Esophagus muscularis mucosa (tissue), 3 donors: ENCODE measurements at regions not wholly inside any gene's neighbourhood (a gene's known extent, or its start where the extent isn't known, plus 50 kb on each side); places are given as distances from the start of the nearest gene placed in this dataset.
"Not testable (repeated sequence)": the region's sequence is repeated elsewhere in the genome, so short reads cannot be mapped to it uniquely, and the experiment has no call there.

Experiments
- POLR2A ChIP-seq: fragments of 450-650 bp; IDR thresholded peaks from one replicate; pipeline ENCODE4 v1.6.1; 2017; ENCODE audit warnings: antibody characterized with exemption, moderate library complexity, mild to moderate bottlenecking, low read depth
- POLR2AphosphoS5 ChIP-seq, 2 donors: sonication (generic); formaldehyde crosslinking; IDR thresholded peaks; one replicate each; pipeline ENCODE4 v1.6.1; 2017; ENCODE audit warnings: antibody characterized with exemption in 2 of 2
- TF ChIP-seq, protein P1 (sequence below), 3 experiments: fragments of 200-600 bp in 2 of 3; fragments of 450-650 bp in 1 of 3; sonication (generic) in 2 of 3; IDR thresholded peaks; one replicate each; pipeline ENCODE4 v1.5.1; 2017 to 2019; ENCODE audit warnings: antibody characterized with exemption in 3 of 3, mild to moderate bottlenecking in 2 of 3, moderate library complexity in 1 of 3

GRCh38 chr16:77525226-77525625 is 90.4 kb upstream of the ADAMTS18 start:
- TF ChIP-seq, protein P1, sequence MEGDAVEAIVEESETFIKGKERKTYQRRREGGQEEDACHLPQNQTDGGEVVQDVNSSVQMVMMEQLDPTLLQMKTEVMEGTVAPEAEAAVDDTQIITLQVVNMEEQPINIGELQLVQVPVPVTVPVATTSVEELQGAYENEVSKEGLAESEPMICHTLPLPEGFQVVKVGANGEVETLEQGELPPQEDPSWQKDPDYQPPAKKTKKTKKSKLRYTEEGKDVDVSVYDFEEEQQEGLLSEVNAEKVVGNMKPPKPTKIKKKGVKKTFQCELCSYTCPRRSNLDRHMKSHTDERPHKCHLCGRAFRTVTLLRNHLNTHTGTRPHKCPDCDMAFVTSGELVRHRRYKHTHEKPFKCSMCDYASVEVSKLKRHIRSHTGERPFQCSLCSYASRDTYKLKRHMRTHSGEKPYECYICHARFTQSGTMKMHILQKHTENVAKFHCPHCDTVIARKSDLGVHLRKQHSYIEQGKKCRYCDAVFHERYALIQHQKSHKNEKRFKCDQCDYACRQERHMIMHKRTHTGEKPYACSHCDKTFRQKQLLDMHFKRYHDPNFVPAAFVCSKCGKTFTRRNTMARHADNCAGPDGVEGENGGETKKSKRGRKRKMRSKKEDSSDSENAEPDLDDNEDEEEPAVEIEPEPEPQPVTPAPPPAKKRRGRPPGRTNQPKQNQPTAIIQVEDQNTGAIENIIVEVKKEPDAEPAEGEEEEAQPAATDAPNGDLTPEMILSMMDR (IDR thresholded peaks at IDR 0.05), result not testable (repeated sequence)
- TF ChIP-seq POLR2AphosphoS5 (IDR thresholded peaks at IDR 0.05); POLR2A: not testable (repeated sequence)
